BJ (cell line): ENCODE measurements at regions not wholly inside any gene's neighbourhood (a gene's known extent, or its start where the extent isn't known, plus 50 kb on each side); places are given as distances from the start of the nearest gene placed in this dataset.
A peak's percentile ranks its signal among the peaks of the same experiment; 100 is the strongest.

Experiments used
- CTCF ChIA-PET: fragments of 350-600 bp; formaldehyde crosslinking; extraction: SDS; loops from one replicate; lab custom pipeline; 2021; ENCODE audit warnings: antibody characterized with exemption, inconsistent platforms; lab: Yijun Ruan, JAX
- POLR2A ChIA-PET: fragments of 300-600 bp; sonication (Branson Sonifier 250); formaldehyde crosslinking; extraction: SDS; loops from one replicate; lab custom pipeline; 2021; ENCODE audit warnings: antibody characterized with exemption; lab: Charles Lee
- DNase-seq: peaks from one replicate; pipeline ENCODE4 v3.0.0-alpha.2; 2011; ENCODE audit warnings: low read depth
- H3K27me3 ChIP-seq: 2 replicates; pipeline ENCODE4 v1.6.0; 2011; ENCODE audit warnings: low read length; ENCODE audit not compliant: control insufficient read depth, insufficient read depth
- H3K36me3 ChIP-seq: 2 replicates; pipeline ENCODE4 v1.5.1; 2011; ENCODE audit warnings: low read length; ENCODE audit not compliant: control insufficient read depth, insufficient read depth
- H3K4me3 ChIP-seq: 2 replicates; pipeline ENCODE4 v1.5.1; 2011; ENCODE audit warnings: low read depth, mild to moderate bottlenecking, control low read depth, low read length
- TF ChIP-seq, protein P1 (sequence below): IDR thresholded peaks from 2 replicates; pipeline ENCODE4 v1.5.1; 2011; ENCODE audit warnings: low read depth, mild to moderate bottlenecking, control low read depth, inconsistent platforms, low read length, moderate library complexity; ENCODE audit not compliant: insufficient read depth

DNA sequence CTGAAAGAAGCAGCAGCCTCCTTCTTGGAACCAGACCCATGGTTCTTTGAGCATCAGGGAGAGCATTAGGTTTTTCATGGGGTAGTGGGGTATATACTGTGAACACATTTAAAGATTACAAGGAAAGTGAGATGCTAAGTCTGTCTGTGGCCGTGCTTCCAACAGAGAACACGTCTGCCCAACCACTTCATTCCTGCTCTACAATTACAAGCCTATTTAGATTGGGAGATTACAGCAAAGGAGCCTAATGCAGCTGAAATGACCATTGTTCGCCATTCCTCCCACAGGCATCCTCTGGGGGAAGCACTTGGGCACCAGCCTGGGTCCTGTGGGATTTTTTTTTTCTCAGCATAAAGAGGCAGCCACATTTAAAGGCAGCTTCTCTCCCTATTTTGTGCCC lies 536.4 kb downstream of the XPNPEP1 start:
- no peak overlapping the region for H3K4me3 ChIP-seq
- ChIA-PET POLR2A (interaction anchor here (0.6 kb wide), 1 partner anchor 79 kb away, joined by 4 read pairs; no protein-coding TSS in a partner anchor), CTCF (no interaction called here)
- no peaks in the 10 kb centered on the region; the same call in 1 of the 2 replicates for H3K27me3 ChIP-seq
- DNase-seq: no peak
- TF ChIP-seq, protein P1, sequence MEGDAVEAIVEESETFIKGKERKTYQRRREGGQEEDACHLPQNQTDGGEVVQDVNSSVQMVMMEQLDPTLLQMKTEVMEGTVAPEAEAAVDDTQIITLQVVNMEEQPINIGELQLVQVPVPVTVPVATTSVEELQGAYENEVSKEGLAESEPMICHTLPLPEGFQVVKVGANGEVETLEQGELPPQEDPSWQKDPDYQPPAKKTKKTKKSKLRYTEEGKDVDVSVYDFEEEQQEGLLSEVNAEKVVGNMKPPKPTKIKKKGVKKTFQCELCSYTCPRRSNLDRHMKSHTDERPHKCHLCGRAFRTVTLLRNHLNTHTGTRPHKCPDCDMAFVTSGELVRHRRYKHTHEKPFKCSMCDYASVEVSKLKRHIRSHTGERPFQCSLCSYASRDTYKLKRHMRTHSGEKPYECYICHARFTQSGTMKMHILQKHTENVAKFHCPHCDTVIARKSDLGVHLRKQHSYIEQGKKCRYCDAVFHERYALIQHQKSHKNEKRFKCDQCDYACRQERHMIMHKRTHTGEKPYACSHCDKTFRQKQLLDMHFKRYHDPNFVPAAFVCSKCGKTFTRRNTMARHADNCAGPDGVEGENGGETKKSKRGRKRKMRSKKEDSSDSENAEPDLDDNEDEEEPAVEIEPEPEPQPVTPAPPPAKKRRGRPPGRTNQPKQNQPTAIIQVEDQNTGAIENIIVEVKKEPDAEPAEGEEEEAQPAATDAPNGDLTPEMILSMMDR: no peak
- H3K36me3 ChIP-seq: no peaks in the 10 kb centered on the region

DNA sequence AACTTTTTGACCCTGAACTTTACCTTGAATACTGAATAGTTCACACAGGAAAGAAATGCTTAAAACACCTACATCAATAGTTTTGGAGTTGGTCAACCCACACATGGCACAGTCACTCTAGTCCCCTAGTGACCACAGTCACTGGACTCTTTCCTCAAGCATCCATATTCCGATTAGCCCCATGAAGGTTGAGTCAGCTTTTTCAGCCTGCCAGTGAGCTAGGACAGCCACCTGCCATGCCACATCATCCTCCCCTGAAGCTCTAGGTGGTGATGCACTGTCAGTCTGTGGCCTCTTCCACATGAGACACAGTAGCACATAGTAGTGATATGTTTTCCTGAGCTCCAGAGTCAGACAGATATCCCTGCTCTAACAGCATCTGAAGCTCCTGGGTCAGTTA lies 537.2 kb downstream of the XPNPEP1 start:
- TF ChIP-seq, protein P1: no peak
- CTCF ChIA-PET: no interaction called here

DNA sequence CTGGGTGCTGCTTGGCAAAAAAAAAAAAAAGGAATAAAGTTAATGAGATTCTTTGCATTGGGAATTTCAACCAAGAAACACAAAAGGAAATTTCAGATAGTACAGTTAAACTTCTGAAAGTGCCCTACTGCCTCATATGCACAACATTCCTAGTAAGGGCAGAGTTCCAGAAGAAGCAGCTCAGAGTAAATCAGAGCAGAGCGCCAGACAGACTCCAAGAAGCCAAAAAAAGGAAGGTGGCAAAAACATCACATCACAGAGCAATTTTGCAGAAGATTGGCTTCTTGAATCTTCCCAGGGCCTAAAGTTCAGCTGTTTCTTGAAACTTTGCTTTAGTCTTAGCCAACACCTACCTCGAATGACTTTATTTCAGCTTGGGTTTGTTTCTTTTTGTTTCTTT lies 544.1 kb downstream of the XPNPEP1 start:
- Histone ChIP-seq H3K36me3 (no peaks in the 10 kb centered on the region), H3K27me3 (no peaks in the 10 kb centered on the region), H3K4me3 (no peak overlapping the region)
- DNase-seq: no peak
- POLR2A ChIA-PET: no interaction called here
- CTCF ChIA-PET: no interaction called here
- TF ChIP-seq, protein P1: no peak

More for the DNA sequence above, 537.2 kb downstream of the XPNPEP1 start:
- H3K36me3 ChIP-seq: no peaks in the 10 kb centered on the region
- no peaks in the 10 kb centered on the region; the same call in 1 of the 2 replicates for H3K27me3 ChIP-seq
- H3K4me3 ChIP-seq: no peak overlapping the region
- POLR2A ChIA-PET: no interaction called here
- no peak for DNase-seq

DNA sequence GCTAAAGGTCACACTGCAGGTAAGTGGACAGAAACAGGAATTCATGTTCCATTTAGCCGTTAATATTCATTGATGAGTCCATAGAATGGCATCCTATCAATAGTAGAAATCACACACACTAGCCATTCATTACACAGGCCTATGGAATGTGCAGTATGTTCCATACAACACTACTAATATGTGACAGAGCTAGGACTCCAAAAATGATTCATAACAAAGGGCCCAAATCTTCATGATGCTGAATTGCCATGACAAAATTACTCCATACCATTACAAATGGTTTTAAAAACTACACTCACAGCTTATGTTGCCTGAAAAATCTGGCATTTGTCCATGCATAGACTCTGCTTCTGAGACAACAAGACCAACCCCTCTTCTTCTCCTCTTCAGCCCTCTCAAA lies 549.1 kb downstream of the XPNPEP1 start:
- no peaks in the 10 kb centered on the region for H3K36me3 ChIP-seq
- no peaks in the 10 kb centered on the region for H3K27me3 ChIP-seq
- TF ChIP-seq, protein P1: no peak
- H3K4me3 ChIP-seq: no peak overlapping the region
- DNase-seq: peak; percentile 15
- ChIA-PET POLR2A (no interaction called here), CTCF (no interaction called here)

DNA sequence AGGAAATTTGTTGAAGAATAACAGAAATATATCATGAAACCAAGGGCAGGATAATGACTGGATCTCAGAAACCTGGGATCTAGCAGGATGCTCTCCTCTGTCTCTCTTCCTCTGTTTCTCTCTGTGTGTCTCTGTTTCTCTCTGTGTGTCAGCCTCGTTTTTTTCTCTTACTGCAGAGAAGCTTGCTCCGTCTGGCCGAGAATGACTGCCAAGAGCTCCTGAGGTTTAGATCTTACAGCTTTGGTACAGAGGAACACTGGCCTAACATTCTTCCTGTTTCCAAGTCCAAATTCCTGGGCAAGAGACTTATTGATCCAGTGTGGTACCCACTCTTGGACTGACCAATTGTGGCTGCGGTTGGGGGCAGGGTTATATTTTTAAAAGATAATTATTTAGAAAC lies 564.0 kb downstream of the XPNPEP1 start:
- DNase-seq: no peak
- Histone ChIP-seq H3K27me3 (no peaks in the 10 kb centered on the region), H3K4me3 (no peak overlapping the region), H3K36me3 (no peaks in the 10 kb centered on the region)
- ChIA-PET POLR2A (no interaction called here), CTCF (no interaction called here)
- TF ChIP-seq, protein P1: no peak
